ENCODE measurements at regions not wholly inside any gene's neighbourhood (a gene's known extent, or its start where the extent isn't known, plus 50 kb on each side); places are given as distances from the start of the nearest gene placed in this dataset.

DNA sequence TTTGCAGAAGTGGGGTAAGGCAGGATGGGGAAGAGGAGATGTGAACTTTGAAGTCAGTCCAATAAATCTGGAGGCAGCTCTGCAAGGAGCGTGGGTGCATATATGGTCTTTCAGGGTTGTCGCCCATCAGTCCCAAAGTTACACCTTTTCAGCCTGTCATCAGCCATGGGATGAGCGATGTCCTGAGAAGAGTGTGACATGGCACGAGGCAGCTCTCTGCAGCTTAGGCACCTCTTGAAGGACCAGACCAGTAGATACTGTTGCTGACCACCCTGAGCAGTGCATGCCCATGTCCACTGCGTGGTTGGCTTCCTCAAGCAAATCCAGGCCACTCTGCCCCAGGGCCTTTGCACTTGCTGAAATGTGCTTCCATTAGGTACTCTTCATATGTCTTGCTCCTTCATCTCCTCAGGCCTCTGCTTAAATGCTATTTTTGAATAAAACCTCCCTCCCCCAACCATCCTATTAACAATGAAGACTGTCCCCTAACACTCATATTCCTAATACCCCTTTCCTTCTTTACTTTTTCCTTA is 171.7 kb downstream of the ACTR3 start:
- 95% methylated on average over 5 of the region's 5 CpGs for WGBS, 2 donors
- no peak overlapping the region for H3K4me3 ChIP-seq
- TF ChIP-seq, protein P1, sequence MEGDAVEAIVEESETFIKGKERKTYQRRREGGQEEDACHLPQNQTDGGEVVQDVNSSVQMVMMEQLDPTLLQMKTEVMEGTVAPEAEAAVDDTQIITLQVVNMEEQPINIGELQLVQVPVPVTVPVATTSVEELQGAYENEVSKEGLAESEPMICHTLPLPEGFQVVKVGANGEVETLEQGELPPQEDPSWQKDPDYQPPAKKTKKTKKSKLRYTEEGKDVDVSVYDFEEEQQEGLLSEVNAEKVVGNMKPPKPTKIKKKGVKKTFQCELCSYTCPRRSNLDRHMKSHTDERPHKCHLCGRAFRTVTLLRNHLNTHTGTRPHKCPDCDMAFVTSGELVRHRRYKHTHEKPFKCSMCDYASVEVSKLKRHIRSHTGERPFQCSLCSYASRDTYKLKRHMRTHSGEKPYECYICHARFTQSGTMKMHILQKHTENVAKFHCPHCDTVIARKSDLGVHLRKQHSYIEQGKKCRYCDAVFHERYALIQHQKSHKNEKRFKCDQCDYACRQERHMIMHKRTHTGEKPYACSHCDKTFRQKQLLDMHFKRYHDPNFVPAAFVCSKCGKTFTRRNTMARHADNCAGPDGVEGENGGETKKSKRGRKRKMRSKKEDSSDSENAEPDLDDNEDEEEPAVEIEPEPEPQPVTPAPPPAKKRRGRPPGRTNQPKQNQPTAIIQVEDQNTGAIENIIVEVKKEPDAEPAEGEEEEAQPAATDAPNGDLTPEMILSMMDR (IDR thresholded peaks at IDR 0.05), result no peak
- intact Hi-C loops (cut with DNase I), result no loop called here
- no peaks in the 10 kb centered on the region for H3K36me3 ChIP-seq
- FAIRE-seq, result no peak
- H3K27ac ChIP-seq, result no peak overlapping the region
- DNase-seq, result no peak
- no peaks in the 10 kb centered on the region for H3K27me3 ChIP-seq
- no peaks in the 10 kb centered on the region for H3K9me3 ChIP-seq
- H3K4me1 ChIP-seq, result peaks cover 0 to 14% (median 0%) of the 10 kb centered on the region in 3 donors
- ATAC-seq, result no peak

DNA sequence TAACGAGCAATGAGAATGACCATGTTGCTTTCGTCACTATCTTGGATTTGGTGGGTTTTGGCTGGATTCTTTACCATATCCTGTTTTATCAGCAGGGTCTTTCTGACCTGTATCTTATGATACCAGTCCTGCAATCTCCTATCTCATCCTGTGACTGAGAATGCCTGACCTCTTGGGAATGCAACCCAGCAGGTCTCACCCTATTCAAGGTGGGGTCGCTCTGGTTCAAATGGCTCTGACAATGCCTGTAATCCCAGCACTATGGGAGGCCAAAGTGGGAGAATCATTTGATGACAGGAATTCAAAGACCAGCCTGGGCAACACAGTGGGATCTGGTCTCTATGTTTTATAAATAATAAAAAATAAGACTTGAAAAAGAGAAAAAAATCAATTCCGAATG is 173.5 kb downstream of the ACTR3 start:
- WGBS, 2 donors, result 95% methylated on average over 4 of the region's 4 CpGs
- H3K9me3 ChIP-seq, result no peaks in the 10 kb centered on the region
- no peaks in the 10 kb centered on the region for H3K36me3 ChIP-seq
- H3K27ac ChIP-seq, result no peak overlapping the region
- no peaks in the 10 kb centered on the region for H3K27me3 ChIP-seq
- TF ChIP-seq, protein P1 (IDR thresholded peaks at IDR 0.05), result no peak
- no peak overlapping the region for H3K4me3 ChIP-seq
- peaks cover 0 to 14% (median 0%) of the 10 kb centered on the region in 3 donors for H3K4me1 ChIP-seq
- FAIRE-seq, result no peak
- ATAC-seq, result no peak
- no peak for DNase-seq
- intact Hi-C loops (cut with DNase I), result no loop called here

DNA sequence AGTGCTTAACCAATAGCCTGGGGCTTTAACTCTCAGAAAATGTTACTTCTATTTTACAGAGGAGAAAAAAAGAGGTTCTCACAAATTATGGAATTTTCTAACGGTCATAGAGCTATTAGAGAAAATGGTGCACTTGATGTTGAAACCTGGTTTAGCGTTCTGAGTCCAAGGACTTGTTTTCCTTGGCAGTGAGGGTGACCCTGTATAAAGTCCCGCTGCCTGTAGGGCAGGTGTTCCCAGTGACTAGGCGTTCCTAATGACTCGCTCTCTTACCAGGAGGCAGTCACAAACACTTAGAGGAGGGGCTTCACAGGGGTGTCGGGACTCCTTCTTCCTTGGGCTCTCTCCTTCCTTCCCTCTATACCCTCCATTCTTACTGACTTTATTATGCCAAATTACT is 175.8 kb downstream of the ACTR3 start:
- DNase-seq, result peak in 4 of 6 donors; percentile 16 to 48 (median 38)
- WGBS, 2 donors, result 30 to 32% methylated on average over 6 of the region's 6 CpGs

DNA sequence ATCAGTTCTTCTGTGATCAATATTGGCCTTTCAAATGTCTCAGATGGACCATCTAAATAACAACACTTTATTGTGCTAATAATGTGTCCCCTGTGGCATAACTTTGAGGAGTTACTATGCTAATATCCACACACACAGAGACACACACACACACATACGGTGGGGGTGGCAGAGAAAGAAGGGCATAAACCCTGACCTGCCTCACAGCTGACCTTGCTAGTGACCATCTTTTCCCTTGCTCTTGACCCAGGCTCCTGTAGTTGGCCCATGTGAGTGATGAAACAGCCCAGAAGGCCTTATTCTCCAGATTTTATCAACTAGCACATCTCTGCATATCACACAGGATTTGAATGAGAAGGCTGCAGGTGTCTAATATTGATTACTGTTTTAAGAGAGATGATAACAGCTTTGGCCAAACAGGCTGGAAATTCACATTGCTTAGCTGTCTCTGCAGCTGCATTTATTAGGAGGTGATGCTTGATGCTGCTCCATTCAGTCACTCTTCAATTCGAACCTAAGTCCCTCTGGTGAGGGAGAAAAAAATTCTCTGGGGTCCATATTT is 176.4 kb downstream of the ACTR3 start:
- Histone ChIP-seq H3K27ac (no peak overlapping the region), H3K4me1 (peaks cover 0 to 14% (median 0%) of the 10 kb centered on the region in 3 donors), H3K4me3 (no peak overlapping the region), H3K27me3 (no peaks in the 10 kb centered on the region), H3K9me3 (no peaks in the 10 kb centered on the region), H3K36me3 (no peaks in the 10 kb centered on the region)
- peak in 3 of 4 donors; percentile 31 to 61 (median 60) for ATAC-seq
- 26 to 35% methylated on average over 2 of the region's 2 CpGs for WGBS, 2 donors
- intact Hi-C loops (cut with DNase I), result no loop called here
- DNase-seq, result no peak
- TF ChIP-seq, protein P1 (IDR thresholded peaks at IDR 0.05), result no peak
- no peak for FAIRE-seq

More for the DNA sequence above, 175.8 kb downstream of the ACTR3 start:
- Histone ChIP-seq H3K27ac (no peak overlapping the region), H3K36me3 (no peaks in the 10 kb centered on the region), H3K4me3 (no peak overlapping the region), H3K27me3 (no peaks in the 10 kb centered on the region), H3K9me3 (no peaks in the 10 kb centered on the region), H3K4me1 (peaks cover 0 to 14% (median 0%) of the 10 kb centered on the region in 3 donors)
- ATAC-seq (peak; percentile 84 to 99 (median 90)), FAIRE-seq (no peak)
- TF ChIP-seq, protein P1 (IDR thresholded peaks at IDR 0.05), result no peak
- intact Hi-C loops (cut with DNase I), result no loop called here

DNA sequence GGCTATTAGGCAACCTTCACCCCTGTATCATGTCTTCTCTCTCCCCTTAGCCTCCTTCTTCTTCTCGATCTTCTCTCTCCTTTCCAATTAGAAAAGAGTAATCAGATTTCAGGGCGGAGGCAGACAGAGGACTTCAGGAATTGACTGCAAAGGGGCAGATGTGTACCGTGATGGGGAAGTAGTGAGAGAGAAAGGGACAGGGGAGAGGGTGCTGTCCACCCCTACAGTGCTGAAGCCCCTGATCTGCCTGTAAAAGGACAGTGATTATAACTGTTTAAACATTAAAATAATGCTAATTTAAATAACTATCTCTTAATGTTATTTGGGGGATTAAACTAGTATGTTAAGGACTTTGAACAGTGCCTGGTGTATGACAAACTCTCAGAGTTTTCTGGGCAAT is 178.5 kb downstream of the ACTR3 start:
- WGBS, 2 donors, result 61 to 72% methylated on average over 3 of the region's 3 CpGs

More for the DNA sequence above, 178.5 kb downstream of the ACTR3 start:
- Histone ChIP-seq H3K4me3 (no peak overlapping the region), H3K27ac (no peak overlapping the region), H3K36me3 (no peaks in the 10 kb centered on the region), H3K9me3 (no peaks in the 10 kb centered on the region), H3K27me3 (no peaks in the 10 kb centered on the region), H3K4me1 (peaks cover 0 to 14% (median 0%) of the 10 kb centered on the region in 3 donors)
- TF ChIP-seq, protein P1 (IDR thresholded peaks at IDR 0.05), result no peak
- ATAC-seq (peak in 1 of 4 donors; percentile 34), DNase-seq (no peak), FAIRE-seq (no peak)
- intact Hi-C loops (cut with DNase I), result no loop called here
